ENCODE measurements at regions not wholly inside any gene's neighbourhood (a gene's known extent, or its start where the extent isn't known, plus 50 kb on each side); places are given as distances from the start of the nearest gene placed in this dataset.
A peak's percentile ranks its signal among the peaks of the same experiment; 100 is the strongest.

DNA sequence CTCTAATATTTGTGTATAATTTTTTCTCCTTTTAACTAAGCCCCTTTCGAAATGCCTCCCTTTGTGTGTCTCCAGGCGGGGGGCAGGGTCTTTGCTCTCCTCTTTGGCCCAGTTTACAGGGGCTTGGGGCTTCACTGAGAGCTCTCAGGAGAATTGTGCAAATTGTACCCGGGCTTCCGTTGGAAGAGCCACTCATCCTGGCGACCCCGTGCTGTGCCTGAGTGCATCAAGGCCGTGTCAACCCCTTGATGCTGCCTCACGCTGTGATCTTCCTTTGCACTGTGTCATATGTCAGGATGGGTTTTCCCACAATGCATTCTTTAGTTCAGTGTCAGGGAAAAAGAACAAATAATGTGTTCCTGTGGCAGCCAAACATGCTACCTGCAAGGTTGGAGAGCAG lies 118.0 kb upstream of the POU3F2 start:
- H3K4me3 ChIP-seq (ENCODE audit: extremely low read depth in 1 of 4, insufficient read depth in 2 of 4, low read depth in 3 of 4, low read length in 4 of 4) = peak overlapping the region in 1 of 4 experiments; percentile 2; a peak in 1 of 8 replicates
- H3K79me2 ChIP-seq (ENCODE audit: control insufficient read depth in 1 of 2, insufficient read depth in 2 of 2, low read length in 2 of 2) = no peaks in the 10 kb centered on the region
- WGBS, 2 experiments (ENCODE audit: extremely low coverage in 1 of 2, insufficient coverage in 1 of 2, insufficient read length in 1 of 2, insufficient replicate concordance in 2 of 2, low coverage in 1 of 2, low lambda C conversion rate in 2 of 2, missing lambda C conversion rate in 1 of 2) = 22% methylated on average over 8 of the region's 8 CpGs; no CpG with 5 or more reads in 1 of the 2 experiments
- H3K23me2 ChIP-seq (ENCODE audit: low read depth, low read length) = no peaks in the 10 kb centered on the region
- no peak overlapping the region for H3K27ac ChIP-seq (ENCODE audit: low read depth, low read length)
- H4K20me1 ChIP-seq (replicated peaks in 1 of 2; ENCODE audit: control insufficient read depth in 1 of 2, insufficient read depth in 2 of 2, low read length in 2 of 2) = no peaks in the 10 kb centered on the region
- no peaks in the 10 kb centered on the region for H3K79me1 ChIP-seq (ENCODE audit: low read depth, low read length)
- no peak overlapping the region for H3K56ac ChIP-seq (replicated peaks; ENCODE audit: insufficient read length, low read depth, low read length)
- H3K9me3 ChIP-seq (ENCODE audit: insufficient read depth in 2 of 2, low read depth in 1 of 2, low read length in 1 of 2) = no peaks in the 10 kb centered on the region
- no peak overlapping the region for H2AK5ac ChIP-seq (ENCODE audit: low read depth, low read length)
- no peak overlapping the region for H2BK20ac ChIP-seq (ENCODE audit: low read length)
- 0 out of 2 replicates have a peak overlapping the region, but pooled peaks have one; percentile 0 for H2AFZ ChIP-seq (ENCODE audit: low read length)
- H3K9ac ChIP-seq (replicated peaks in 1 of 4; ENCODE audit: extremely low read depth in 1 of 4, low read depth in 3 of 4, low read length in 3 of 4) = no peak overlapping the region
- CTCF ChIA-PET (ENCODE audit: partially characterized antibody) = interaction anchor here (0.7 kb wide), 1 partner anchor 16 kb away, joined by 3 read pairs; no protein-coding TSS in a partner anchor
- no peak overlapping the region for H2BK15ac ChIP-seq (ENCODE audit: low read length)
- H3K36me3 ChIP-seq (ENCODE audit: control insufficient read depth in 2 of 4, insufficient read depth in 4 of 4, low read length in 3 of 4) = no peaks in the 10 kb centered on the region
- no peak overlapping the region for H3K14ac ChIP-seq (ENCODE audit: insufficient read length)
- H2BK5ac ChIP-seq (ENCODE audit: low read depth, low read length) = no peak overlapping the region
- peak in 1 of 2 experiments; percentile 50 for DNase-seq (ENCODE audit: low read depth in 1 of 2, low spot score in 2 of 2)
- H3K27me3 ChIP-seq (replicated peaks in 1 of 4; ENCODE audit: control insufficient read depth in 3 of 4, extremely low read depth in 1 of 4, insufficient read depth in 3 of 4, low read length in 3 of 4) = no peaks in the 10 kb centered on the region
- peaks cover 3 to 5% (median 4%) of the 10 kb centered on the region in 4 experiments; a peak in 5 of 7 replicates for H3K4me1 ChIP-seq (replicated peaks in 1 of 4; ENCODE audit: control insufficient read depth in 3 of 4, insufficient read depth in 4 of 4, low read length in 3 of 4)
- H3K18ac ChIP-seq (ENCODE audit: extremely low read depth, low read length) = no peak overlapping the region
- H3K4ac ChIP-seq (replicated peaks; ENCODE audit: insufficient read length, low read depth, low read length) = no peak overlapping the region
- no peak overlapping the region for H3K23ac ChIP-seq (ENCODE audit: insufficient read length)
- H3K4me2 ChIP-seq (ENCODE audit: insufficient read depth in 1 of 2, low read depth in 2 of 2, low read length in 2 of 2) = peak overlapping the region; percentile 2 to 31; a peak in 1 of 4 replicates
- no peak for FAIRE-seq
- H4K91ac ChIP-seq (replicated peaks; ENCODE audit: insufficient read length, low read length) = no peak overlapping the region
- H4K5ac ChIP-seq (ENCODE audit: insufficient read length, low read depth, low read length) = no peak overlapping the region
- no peak overlapping the region for H2BK120ac ChIP-seq (replicated peaks; ENCODE audit: low read depth, low read length)
- H4K8ac ChIP-seq (ENCODE audit: extremely low read depth, insufficient read depth, low read length) = no peak overlapping the region
- POLR2A ChIA-PET (ENCODE audit: partially characterized antibody) = no interaction called here
- H2BK12ac ChIP-seq (ENCODE audit: low read depth, low read length) = no peak overlapping the region
- TF ChIP-seq GTF2F1 (IDR thresholded peaks at IDR 0.05; ENCODE audit: borderline replicate concordance, low read depth, low read length) (no peak), TAF1 (IDR thresholded peaks at IDR 0.05; ENCODE audit: low read depth, low read length) (no peak), SP2 (IDR thresholded peaks at IDR 0.05; ENCODE audit: low read length) (no peak), PHF8 (conservative IDR thresholded peaks at IDR 0.05; ENCODE audit: low read depth, low read length) (no peak)
- TF ChIP-seq, protein P1, sequence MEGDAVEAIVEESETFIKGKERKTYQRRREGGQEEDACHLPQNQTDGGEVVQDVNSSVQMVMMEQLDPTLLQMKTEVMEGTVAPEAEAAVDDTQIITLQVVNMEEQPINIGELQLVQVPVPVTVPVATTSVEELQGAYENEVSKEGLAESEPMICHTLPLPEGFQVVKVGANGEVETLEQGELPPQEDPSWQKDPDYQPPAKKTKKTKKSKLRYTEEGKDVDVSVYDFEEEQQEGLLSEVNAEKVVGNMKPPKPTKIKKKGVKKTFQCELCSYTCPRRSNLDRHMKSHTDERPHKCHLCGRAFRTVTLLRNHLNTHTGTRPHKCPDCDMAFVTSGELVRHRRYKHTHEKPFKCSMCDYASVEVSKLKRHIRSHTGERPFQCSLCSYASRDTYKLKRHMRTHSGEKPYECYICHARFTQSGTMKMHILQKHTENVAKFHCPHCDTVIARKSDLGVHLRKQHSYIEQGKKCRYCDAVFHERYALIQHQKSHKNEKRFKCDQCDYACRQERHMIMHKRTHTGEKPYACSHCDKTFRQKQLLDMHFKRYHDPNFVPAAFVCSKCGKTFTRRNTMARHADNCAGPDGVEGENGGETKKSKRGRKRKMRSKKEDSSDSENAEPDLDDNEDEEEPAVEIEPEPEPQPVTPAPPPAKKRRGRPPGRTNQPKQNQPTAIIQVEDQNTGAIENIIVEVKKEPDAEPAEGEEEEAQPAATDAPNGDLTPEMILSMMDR (IDR thresholded peaks at IDR 0.05; ENCODE audit: control extremely low read depth in 1 of 3, insufficient read depth in 1 of 3, low read depth in 1 of 3, low read length in 3 of 3) = no peak
- TF ChIP-seq, protein P2, sequence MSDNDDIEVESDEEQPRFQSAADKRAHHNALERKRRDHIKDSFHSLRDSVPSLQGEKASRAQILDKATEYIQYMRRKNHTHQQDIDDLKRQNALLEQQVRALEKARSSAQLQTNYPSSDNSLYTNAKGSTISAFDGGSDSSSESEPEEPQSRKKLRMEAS (IDR thresholded peaks at IDR 0.05) = 0 out of 2 replicates have a peak, but pooled peaks have one; percentile 23
